Type B pancreatic cell (in vitro differentiated cells): ENCODE measurements at regions not wholly inside any gene's neighbourhood (a gene's known extent, or its start where the extent isn't known, plus 50 kb on each side); places are given as distances from the start of the nearest gene placed in this dataset.

Experiments
- DNase-seq: peaks from one replicate; pipeline ENCODE4 v3.0.0; 2021; ENCODE audit warnings: mixed read lengths; ENCODE audit not compliant: unreplicated experiment; ENCODE audit errors: extremely low spot score
- H3K27ac Mint-ChIP-seq: 2 replicates; pipeline ENCODE4 v1.8.0; 2021; ENCODE audit warnings: mild to moderate bottlenecking, mixed read lengths
- H3K27me3 Mint-ChIP-seq: 2 replicates; pipeline ENCODE4 v1.8.0; 2021; ENCODE audit warnings: mixed read lengths
- H3K36me3 Mint-ChIP-seq: 2 replicates; pipeline ENCODE4 v1.8.0; 2021; ENCODE audit warnings: mixed read lengths
- H3K4me1 Mint-ChIP-seq: one replicate; pipeline ENCODE4 v1.8.0; 2021; ENCODE audit warnings: mixed read lengths; ENCODE audit not compliant: unreplicated experiment
- H3K4me3 Mint-ChIP-seq: 2 replicates; pipeline ENCODE4 v1.8.0; 2021; ENCODE audit warnings: mild to moderate bottlenecking, mixed read lengths
- H3K9me3 Mint-ChIP-seq: 2 replicates; pipeline ENCODE4 v1.8.0; 2021; ENCODE audit warnings: mixed read lengths
- TF ChIP-seq, protein P1 (sequence below): fragments of 200-600 bp; sonication (generic); conservative IDR thresholded peaks from 2 replicates; pipeline ENCODE4 v1.5.0; 2021; ENCODE audit warnings: antibody characterized with exemption, mild to moderate bottlenecking

DNA sequence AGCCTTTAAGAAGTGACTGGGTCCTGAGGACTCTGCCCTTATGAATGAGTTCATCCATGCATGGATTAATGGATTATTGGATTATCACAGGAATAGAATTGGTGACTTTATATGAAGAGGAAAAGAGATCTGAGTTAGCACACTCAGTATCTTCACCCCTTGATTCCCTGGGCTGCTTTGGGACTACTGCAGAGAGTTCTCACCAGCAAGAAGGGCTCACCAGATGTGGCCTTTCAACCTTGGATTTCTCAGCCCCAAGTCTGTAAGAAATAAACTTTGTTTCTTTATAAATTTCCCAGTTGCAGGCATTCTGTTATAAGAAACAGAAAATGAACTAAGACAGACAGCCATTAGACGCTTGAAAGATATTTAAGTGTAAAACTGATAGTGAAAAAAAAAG, 509.2 kb downstream of the FLRT2 start:
- H3K27me3 Mint-ChIP-seq, result no peaks in the 10 kb centered on the region
- no peak for DNase-seq
- H3K36me3 Mint-ChIP-seq, result no peaks in the 10 kb centered on the region
- TF ChIP-seq, protein P1, sequence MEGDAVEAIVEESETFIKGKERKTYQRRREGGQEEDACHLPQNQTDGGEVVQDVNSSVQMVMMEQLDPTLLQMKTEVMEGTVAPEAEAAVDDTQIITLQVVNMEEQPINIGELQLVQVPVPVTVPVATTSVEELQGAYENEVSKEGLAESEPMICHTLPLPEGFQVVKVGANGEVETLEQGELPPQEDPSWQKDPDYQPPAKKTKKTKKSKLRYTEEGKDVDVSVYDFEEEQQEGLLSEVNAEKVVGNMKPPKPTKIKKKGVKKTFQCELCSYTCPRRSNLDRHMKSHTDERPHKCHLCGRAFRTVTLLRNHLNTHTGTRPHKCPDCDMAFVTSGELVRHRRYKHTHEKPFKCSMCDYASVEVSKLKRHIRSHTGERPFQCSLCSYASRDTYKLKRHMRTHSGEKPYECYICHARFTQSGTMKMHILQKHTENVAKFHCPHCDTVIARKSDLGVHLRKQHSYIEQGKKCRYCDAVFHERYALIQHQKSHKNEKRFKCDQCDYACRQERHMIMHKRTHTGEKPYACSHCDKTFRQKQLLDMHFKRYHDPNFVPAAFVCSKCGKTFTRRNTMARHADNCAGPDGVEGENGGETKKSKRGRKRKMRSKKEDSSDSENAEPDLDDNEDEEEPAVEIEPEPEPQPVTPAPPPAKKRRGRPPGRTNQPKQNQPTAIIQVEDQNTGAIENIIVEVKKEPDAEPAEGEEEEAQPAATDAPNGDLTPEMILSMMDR, result no peak
- H3K4me1 Mint-ChIP-seq, result no peaks in the 10 kb centered on the region
- no peak overlapping the region for H3K27ac Mint-ChIP-seq
- no peak overlapping the region for H3K4me3 Mint-ChIP-seq
- no peaks in the 10 kb centered on the region for H3K9me3 Mint-ChIP-seq

DNA sequence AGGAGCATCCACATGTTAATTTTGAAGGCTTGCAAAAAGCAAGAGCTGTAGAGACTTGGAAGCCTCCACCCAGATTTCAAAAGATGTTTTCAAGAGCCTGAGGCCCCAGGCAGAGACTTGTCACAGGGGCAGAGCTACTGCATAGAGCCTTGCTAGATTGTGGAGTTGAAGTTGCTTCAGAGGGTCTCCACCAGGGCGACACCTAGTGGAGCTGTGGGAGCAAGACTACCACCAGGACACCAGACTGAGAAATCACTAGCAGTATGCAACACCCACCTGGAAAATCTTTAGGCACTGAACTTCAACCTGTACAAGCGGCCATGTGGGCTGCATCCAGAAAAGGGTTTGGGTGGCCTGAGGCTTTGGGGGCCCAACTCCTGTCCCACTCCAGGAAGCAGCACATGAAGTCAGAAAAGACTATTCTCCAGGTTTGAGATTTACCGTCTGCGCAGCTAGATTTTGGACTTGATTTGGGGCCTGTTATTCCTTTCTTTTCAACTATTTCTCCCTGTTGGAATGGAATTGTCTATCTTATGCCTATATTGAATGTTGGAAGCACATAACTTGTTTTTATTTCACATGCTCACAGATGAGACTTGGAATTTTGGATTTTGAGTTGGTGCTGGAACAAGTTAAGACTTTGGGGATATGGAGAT, 508.6 kb downstream of the FLRT2 start:
- H3K4me1 Mint-ChIP-seq, result no peaks in the 10 kb centered on the region
- H3K9me3 Mint-ChIP-seq, result no peaks in the 10 kb centered on the region
- no peak for DNase-seq
- H3K27me3 Mint-ChIP-seq, result no peaks in the 10 kb centered on the region
- no peak overlapping the region for H3K27ac Mint-ChIP-seq
- no peaks in the 10 kb centered on the region for H3K36me3 Mint-ChIP-seq
- TF ChIP-seq, protein P1, result peak; percentile 78
- H3K4me3 Mint-ChIP-seq, result no peak overlapping the region

DNA sequence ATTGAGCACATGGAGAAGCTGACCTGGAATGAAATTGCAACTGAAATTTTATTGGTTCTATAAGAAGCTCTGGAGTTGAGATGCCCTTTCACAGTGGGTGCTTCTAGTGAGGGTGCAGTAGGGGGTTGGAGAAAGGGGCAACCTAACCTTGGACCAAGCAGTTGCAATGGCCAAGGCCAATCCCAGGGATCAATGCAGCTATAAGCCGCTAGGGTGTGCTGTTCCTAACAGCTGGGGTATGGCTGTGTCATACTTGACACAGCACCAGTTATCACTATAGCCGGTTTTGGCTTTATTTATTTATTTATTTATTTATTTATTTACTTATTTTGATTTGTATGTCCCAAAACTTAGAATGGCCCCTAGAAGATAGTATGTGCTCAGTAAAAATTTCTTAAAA, 505.9 kb downstream of the FLRT2 start:
- Mint-ChIP-seq H3K27me3 (no peaks in the 10 kb centered on the region), H3K9me3 (no peaks in the 10 kb centered on the region), H3K36me3 (no peaks in the 10 kb centered on the region), H3K4me3 (no peak overlapping the region), H3K27ac (no peak overlapping the region), H3K4me1 (no peaks in the 10 kb centered on the region)
- DNase-seq, result no peak
- TF ChIP-seq, protein P1, result peak; percentile 63

DNA sequence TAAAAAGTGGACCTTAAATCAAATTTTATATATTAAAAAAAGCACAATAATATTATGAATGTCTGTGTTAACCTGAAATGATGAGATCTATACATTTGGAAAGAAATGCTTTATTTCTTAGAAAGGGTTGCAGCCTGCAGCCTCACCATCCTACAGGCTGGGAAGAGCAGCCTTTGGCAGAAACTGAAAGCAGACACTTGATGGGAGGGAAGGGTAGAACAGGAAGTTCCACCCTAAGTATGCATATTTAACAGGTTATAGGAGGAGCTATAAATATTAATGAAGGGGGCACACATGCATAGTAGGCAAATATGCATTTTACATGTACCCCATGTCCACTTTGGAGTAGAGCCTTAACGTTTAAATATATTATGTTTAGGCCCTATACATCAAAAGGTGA, 498.0 kb downstream of the FLRT2 start:
- Mint-ChIP-seq H3K36me3 (no peaks in the 10 kb centered on the region), H3K27me3 (no peaks in the 10 kb centered on the region), H3K4me3 (no peak overlapping the region), H3K27ac (no peak overlapping the region), H3K4me1 (no peaks in the 10 kb centered on the region), H3K9me3 (peaks cover 5% of the 10 kb centered on the region)
- no peak for DNase-seq
- TF ChIP-seq, protein P1, result no peak

DNA sequence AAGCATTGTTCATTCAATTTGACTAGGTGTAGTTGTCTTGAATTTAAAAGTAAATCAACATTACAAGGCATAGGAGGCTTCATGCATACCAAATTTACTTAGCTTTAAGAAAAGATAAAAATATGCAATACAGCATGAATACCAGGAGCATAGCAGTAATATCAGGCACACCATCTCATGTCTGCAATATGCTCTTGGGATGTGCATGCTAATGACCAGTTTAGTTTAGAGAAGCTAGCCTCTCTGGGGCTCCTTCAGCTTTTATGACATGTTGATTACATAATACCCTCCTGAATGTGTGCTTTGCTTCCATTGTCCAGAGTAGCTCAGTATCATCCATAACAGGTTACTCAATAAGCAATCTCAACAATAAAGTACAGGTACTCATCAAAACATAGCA, 497.2 kb downstream of the FLRT2 start:
- H3K4me1 Mint-ChIP-seq, result no peaks in the 10 kb centered on the region
- H3K36me3 Mint-ChIP-seq, result no peaks in the 10 kb centered on the region
- DNase-seq, result no peak

More for the DNA sequence above, 497.2 kb downstream of the FLRT2 start:
- Mint-ChIP-seq H3K27ac (no peak overlapping the region), H3K4me3 (no peak overlapping the region), H3K27me3 (no peaks in the 10 kb centered on the region), H3K9me3 (peaks cover 5% of the 10 kb centered on the region)
- TF ChIP-seq, protein P1, result no peak
